KOPT-K1 (cell line): ENCODE measurements at regions not wholly inside any gene's neighbourhood (a gene's known extent, or its start where the extent isn't known, plus 50 kb on each side); places are given as distances from the start of the nearest gene placed in this dataset.

ENCODE experiments used
- H3K27ac ChIP-seq: fragments of 200-600 bp; sonication (generic); 2 replicates; pipeline ENCODE4 v1.5.1; 2016; ENCODE audit warnings: antibody characterized with exemption, mild to moderate bottlenecking, low read depth, low read length; ENCODE audit not compliant: poor library complexity, severe bottlenecking
- H3K36me3 ChIP-seq: fragments of 200-600 bp; sonication (generic); 2 replicates; pipeline ENCODE4 v1.5.1; 2017; ENCODE audit warnings: antibody characterized with exemption, mild to moderate bottlenecking, low read length, moderate library complexity; ENCODE audit not compliant: insufficient read depth
- H3K9me3 ChIP-seq: fragments of 200-600 bp; sonication (generic); 2 replicates; pipeline ENCODE4 v1.5.1; 2017; ENCODE audit warnings: antibody characterized with exemption, low read length, mild to moderate bottlenecking; ENCODE audit not compliant: insufficient read depth, poor library complexity, severe bottlenecking

GRCh38 chr1:105785021-105785420, 1271.5 kb upstream of the PRMT6 start:
- no peaks in the 10 kb centered on the region for H3K36me3 ChIP-seq
- no peaks in the 10 kb centered on the region for H3K9me3 ChIP-seq
- no peak overlapping the region for H3K27ac ChIP-seq

DNA sequence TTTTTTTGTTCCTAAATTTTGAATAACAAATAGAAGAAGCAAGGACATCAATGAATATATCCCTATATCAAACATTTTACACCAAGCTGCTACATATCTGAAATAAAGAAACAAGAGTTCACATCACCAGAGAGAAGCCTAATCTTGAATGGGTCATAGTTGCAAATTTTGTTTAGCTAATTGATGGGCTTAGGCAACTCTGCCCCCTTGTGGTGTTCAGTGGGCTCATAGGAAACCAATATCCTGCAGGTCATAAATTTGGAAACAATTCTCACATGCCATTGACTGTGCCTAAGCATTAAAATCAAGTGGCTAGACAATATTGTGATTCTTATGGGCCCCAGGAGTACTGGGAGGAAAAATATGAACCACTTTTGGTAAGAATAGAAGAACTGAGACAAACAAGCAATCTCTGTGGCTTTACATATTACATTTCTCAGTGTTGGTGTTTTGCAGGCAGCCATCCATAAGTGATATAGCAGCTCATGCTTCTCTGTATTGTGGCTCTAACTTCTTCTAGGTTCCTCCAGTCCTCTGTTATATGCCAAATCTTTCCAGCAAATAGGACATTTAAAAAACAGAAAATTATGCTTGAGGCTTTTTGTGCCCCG, 1262.8 kb upstream of the PRMT6 start:
- Histone ChIP-seq H3K9me3 (no peaks in the 10 kb centered on the region), H3K36me3 (no peaks in the 10 kb centered on the region), H3K27ac (no peak overlapping the region)

GRCh38 chr1:105795741-105796140, 1260.7 kb upstream of the PRMT6 start:
- Histone ChIP-seq H3K9me3 (no peaks in the 10 kb centered on the region), H3K27ac (no peak overlapping the region), H3K36me3 (no peaks in the 10 kb centered on the region)

GRCh38 chr1:105830571-105831146, 1225.8 kb upstream of the PRMT6 start:
- H3K9me3 ChIP-seq, result no peaks in the 10 kb centered on the region
- H3K27ac ChIP-seq, result peak overlapping the region; percentile 21
- no peaks in the 10 kb centered on the region for H3K36me3 ChIP-seq

GRCh38 chr1:105838071-105838470, 1218.4 kb upstream of the PRMT6 start:
- no peaks in the 10 kb centered on the region for H3K36me3 ChIP-seq
- H3K9me3 ChIP-seq, result no peaks in the 10 kb centered on the region
- no peak overlapping the region for H3K27ac ChIP-seq

DNA sequence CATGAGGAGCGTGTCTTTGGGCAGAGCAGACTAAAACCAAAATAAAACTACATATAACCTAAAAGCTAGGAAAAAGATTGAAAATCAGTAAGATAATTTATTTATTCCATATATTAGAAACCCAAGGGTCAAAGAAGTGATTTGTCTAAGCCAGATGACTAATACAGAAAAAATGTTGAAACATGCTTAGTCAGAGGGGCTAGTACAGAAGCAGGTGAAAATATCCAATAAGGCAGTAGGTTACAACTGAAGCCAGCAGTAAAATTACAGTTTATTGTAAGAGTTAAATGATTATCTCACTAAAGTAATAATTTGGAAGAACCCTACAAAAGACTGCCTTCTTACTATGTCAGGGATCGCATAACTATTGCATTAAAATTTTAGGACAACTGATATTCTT, 1190.9 kb upstream of the PRMT6 start:
- Histone ChIP-seq H3K27ac (no peak overlapping the region), H3K36me3 (no peaks in the 10 kb centered on the region), H3K9me3 (no peaks in the 10 kb centered on the region)

DNA sequence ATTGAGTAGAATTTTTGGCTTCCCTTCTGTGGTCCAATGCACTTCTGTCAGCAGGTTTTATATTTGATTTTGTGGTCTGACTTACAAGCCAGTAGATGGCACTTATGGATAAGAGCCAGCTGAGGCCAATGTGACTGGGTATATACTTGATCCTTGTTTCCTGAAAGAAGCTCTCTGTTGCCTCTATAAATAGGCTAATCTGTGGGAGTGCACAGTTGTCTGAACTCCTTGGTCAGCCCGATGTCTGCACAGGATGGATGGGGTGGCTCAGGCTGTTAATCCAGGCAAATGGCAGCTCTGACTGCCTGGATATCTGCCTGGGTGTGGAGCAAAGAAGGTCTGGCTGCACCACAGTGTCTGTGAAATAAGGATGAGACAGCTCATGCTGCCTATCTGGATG, 1183.7 kb upstream of the PRMT6 start:
- Histone ChIP-seq H3K27ac (no peak overlapping the region), H3K9me3 (no peaks in the 10 kb centered on the region), H3K36me3 (no peaks in the 10 kb centered on the region)

GRCh38 chr1:105874621-105875020, 1181.9 kb upstream of the PRMT6 start:
- H3K9me3 ChIP-seq, result no peaks in the 10 kb centered on the region
- H3K36me3 ChIP-seq, result no peaks in the 10 kb centered on the region
- no peak overlapping the region for H3K27ac ChIP-seq

GRCh38 chr1:105886309-105886708, 1170.2 kb upstream of the PRMT6 start:
- Histone ChIP-seq H3K36me3 (no peaks in the 10 kb centered on the region), H3K9me3 (no peaks in the 10 kb centered on the region), H3K27ac (no peak overlapping the region)

GRCh38 chr1:105891308-105891707, 1165.2 kb upstream of the PRMT6 start:
- Histone ChIP-seq H3K36me3 (no peaks in the 10 kb centered on the region), H3K9me3 (no peaks in the 10 kb centered on the region), H3K27ac (no peak overlapping the region)

- Histone ChIP-seq H3K27ac (no peak overlapping the region), H3K36me3 (no peaks in the 10 kb centered on the region), H3K9me3 (no peaks in the 10 kb centered on the region)
Observed at GRCh38 chr1:105894006-105894405, 1162.5 kb upstream of the PRMT6 start.

GRCh38 chr1:105909811-105910210, 1146.7 kb upstream of the PRMT6 start:
- H3K27ac ChIP-seq, result no peak overlapping the region
- H3K36me3 ChIP-seq, result no peaks in the 10 kb centered on the region
- H3K9me3 ChIP-seq, result no peaks in the 10 kb centered on the region

DNA sequence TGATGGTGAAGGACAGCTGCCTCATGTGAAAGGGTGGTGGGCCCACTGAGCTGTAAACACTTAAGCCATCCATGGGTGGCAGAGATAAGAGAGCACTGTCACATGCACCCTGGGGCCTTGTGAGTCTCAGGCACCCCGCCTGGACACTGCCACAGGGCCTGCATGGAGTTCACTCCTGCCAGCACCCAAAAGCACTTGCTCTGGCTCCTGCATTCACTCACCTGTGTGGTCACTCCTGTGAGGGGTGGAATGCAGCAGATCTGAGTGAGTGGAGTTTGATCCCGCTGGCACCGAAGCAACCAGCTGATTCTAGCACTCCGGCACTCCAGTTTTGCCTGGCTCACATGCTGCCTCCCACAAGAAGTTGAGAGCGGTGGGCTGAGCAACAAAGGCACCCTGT, 1142.1 kb upstream of the PRMT6 start:
- Histone ChIP-seq H3K36me3 (no peaks in the 10 kb centered on the region), H3K27ac (no peak overlapping the region), H3K9me3 (no peaks in the 10 kb centered on the region)

DNA sequence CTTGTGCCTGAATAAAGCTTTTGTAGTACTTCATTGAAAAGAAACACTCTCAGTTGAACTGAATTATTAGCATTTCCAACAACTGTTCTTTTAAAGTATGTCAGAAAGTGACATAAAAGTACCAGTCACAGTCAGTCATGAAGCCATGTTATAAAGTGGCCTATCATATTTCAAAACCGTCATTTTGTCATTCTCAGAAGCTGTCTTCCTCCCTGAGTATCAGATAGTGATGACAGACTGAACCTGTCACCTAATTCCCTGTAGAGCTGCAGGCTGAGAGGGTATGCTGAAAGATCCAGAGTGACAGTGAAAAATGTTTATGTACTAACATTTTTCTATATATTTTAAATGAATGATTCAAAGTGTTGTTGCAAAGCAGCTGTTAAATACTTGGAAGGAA, 1121.7 kb upstream of the PRMT6 start:
- H3K9me3 ChIP-seq, result no peaks in the 10 kb centered on the region
- no peaks in the 10 kb centered on the region for H3K36me3 ChIP-seq
- no peak overlapping the region for H3K27ac ChIP-seq

GRCh38 chr1:105964879-105965278, 1091.6 kb upstream of the PRMT6 start:
- Histone ChIP-seq H3K9me3 (no peaks in the 10 kb centered on the region), H3K36me3 (no peaks in the 10 kb centered on the region), H3K27ac (no peak overlapping the region)

GRCh38 chr1:105997516-105997915, 1059.0 kb upstream of the PRMT6 start:
- Histone ChIP-seq H3K27ac (no peak overlapping the region), H3K36me3 (no peaks in the 10 kb centered on the region), H3K9me3 (no peaks in the 10 kb centered on the region)
